Right atrium auricular region (tissue), 2 donors: ENCODE measurements at regions not wholly inside any gene's neighbourhood (a gene's known extent, or its start where the extent isn't known, plus 50 kb on each side); places are given as distances from the start of the nearest gene placed in this dataset.

Experiments
- DNase-seq: peaks from one replicate; pipeline ENCODE4 v3.0.0-alpha.2; 2019; ENCODE audit warnings: low spot score
- H3K27ac ChIP-seq, 2 donors: fragments of 200-600 bp; sonication (generic); 1 replicate in 1 of 2; 2 replicates in 1 of 2; pipeline ENCODE4 v1.5.1; 2016 to 2019
- H3K27me3 ChIP-seq, 2 donors: fragments of 200-600 bp; sonication (generic); one replicate each; pipeline versions ENCODE4 v1.5.1 to v1.6.0; 2017 to 2019
- H3K36me3 ChIP-seq: fragments of 200-600 bp; sonication (generic); one replicate; pipeline ENCODE4 v1.5.1; 2016
- H3K4me1 ChIP-seq, 2 donors: fragments of 200-600 bp; sonication (generic); one replicate each; pipeline versions ENCODE4 v1.5.1 to v1.6.0; 2017 to 2019
- H3K4me3 ChIP-seq, 2 donors: fragments of 200-600 bp; sonication (generic); 1 replicate in 1 of 2; 2 replicates in 1 of 2; pipeline ENCODE4 v1.5.1; 2017 to 2019; ENCODE audit warnings: mild to moderate bottlenecking in 1 of 2, moderate library complexity in 1 of 2
- H3K9me3 ChIP-seq, 2 donors: fragments of 200-600 bp; sonication (generic); one replicate each; pipeline ENCODE4 v1.5.1; 2019
- CTCF ChIP-seq, 2 donors: fragments of 200-600 bp; sonication (generic); IDR thresholded peaks; one replicate each; pipeline ENCODE4 v1.5.1; 2019; ENCODE audit warnings: antibody characterized with exemption in 2 of 2

- Histone ChIP-seq H3K27me3 (no peaks in the 10 kb centered on the region), H3K4me3 (no peak overlapping the region), H3K9me3 (no peaks in the 10 kb centered on the region), H3K27ac (peak overlapping the region in 1 of 2 donors; percentile 5), H3K4me1 (peaks cover 0 to 12% of the 10 kb centered on the region in 2 donors), H3K36me3 (no peaks in the 10 kb centered on the region)
- TF ChIP-seq CTCF (IDR thresholded peaks at IDR 0.05) = no peak
- peak; percentile 60 for DNase-seq
Measured at GRCh38 chr1:25022361-25023189, 92.5 kb upstream of the RUNX3 start.

GRCh38 chr1:25021591-25022215 lies 91.6 kb upstream of the RUNX3 start:
- no peak for DNase-seq
- H3K36me3 ChIP-seq = no peaks in the 10 kb centered on the region
- no peaks in the 10 kb centered on the region for H3K9me3 ChIP-seq
- TF ChIP-seq CTCF (IDR thresholded peaks at IDR 0.05) = no peak
- H3K27me3 ChIP-seq = no peaks in the 10 kb centered on the region
- H3K27ac ChIP-seq = no peak overlapping the region
- peaks cover 0 to 12% of the 10 kb centered on the region in 2 donors for H3K4me1 ChIP-seq
- no peak overlapping the region for H3K4me3 ChIP-seq

- Histone ChIP-seq H3K4me3 (no peak overlapping the region), H3K4me1 (peaks cover 0 to 12% of the 10 kb centered on the region in 2 donors), H3K36me3 (no peaks in the 10 kb centered on the region), H3K27ac (no peak overlapping the region), H3K27me3 (no peaks in the 10 kb centered on the region), H3K9me3 (no peaks in the 10 kb centered on the region)
- no peak for TF ChIP-seq CTCF (IDR thresholded peaks at IDR 0.05)
- no peak for DNase-seq
Measured at GRCh38 chr1:25020851-25021590, 90.9 kb upstream of the RUNX3 start.

GRCh38 chr1:25020173-25020845 lies 90.2 kb upstream of the RUNX3 start:
- Histone ChIP-seq H3K4me1 (peaks cover 0 to 12% of the 10 kb centered on the region in 2 donors), H3K4me3 (no peak overlapping the region), H3K9me3 (no peaks in the 10 kb centered on the region), H3K27me3 (no peaks in the 10 kb centered on the region), H3K36me3 (no peaks in the 10 kb centered on the region), H3K27ac (no peak overlapping the region)
- no peak for TF ChIP-seq CTCF (IDR thresholded peaks at IDR 0.05)
- DNase-seq = no peak

- Histone ChIP-seq H3K4me3 (no peak overlapping the region), H3K27ac (no peak overlapping the region), H3K4me1 (peaks cover 0 to 12% of the 10 kb centered on the region in 2 donors), H3K27me3 (no peaks in the 10 kb centered on the region), H3K36me3 (no peaks in the 10 kb centered on the region), H3K9me3 (no peaks in the 10 kb centered on the region)
- DNase-seq = no peak
- no peak for TF ChIP-seq CTCF (IDR thresholded peaks at IDR 0.05)
Measured at GRCh38 chr1:25019337-25020172, 89.5 kb upstream of the RUNX3 start.
